Stimulated activated CD4-positive, alpha-beta T cell treated with anti-CD3 and anti-CD28 coated beads, Interleukin-2, amount 100 ng/mL, for 24 hours (primary cell): ENCODE measurements at regions not wholly inside any gene's neighbourhood (a gene's known extent, or its start where the extent isn't known, plus 50 kb on each side); places are given as distances from the start of the nearest gene placed in this dataset.

Experiments
- DNase-seq, 2 donors: peaks; one replicate each; pipeline ENCODE4 v3.0.0-alpha.2; 2020

DNA sequence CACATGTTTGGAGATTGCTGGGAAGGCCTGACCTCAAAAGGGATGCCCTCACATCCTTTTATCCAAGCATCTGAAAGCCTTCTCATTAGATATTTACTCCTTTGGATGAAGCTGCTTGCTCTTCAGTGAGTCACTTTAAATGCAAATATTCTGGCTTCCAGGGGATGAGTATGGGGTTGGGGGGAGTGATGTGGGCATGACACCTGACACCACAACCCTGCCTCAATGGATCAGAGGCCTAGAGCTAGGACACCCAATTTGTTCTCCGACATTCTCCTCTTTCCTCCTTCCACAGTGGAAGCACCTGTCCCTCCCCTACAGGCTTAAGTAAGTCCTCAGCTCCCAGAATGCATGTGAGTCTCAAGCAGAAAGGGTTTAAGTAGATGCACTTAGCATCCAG lies 238.3 kb downstream of the OMA1 start:
- no peak for DNase-seq

GRCh38 chr1:58307431-58307830 lies 239.1 kb downstream of the OMA1 start:
- no peak for DNase-seq

DNA sequence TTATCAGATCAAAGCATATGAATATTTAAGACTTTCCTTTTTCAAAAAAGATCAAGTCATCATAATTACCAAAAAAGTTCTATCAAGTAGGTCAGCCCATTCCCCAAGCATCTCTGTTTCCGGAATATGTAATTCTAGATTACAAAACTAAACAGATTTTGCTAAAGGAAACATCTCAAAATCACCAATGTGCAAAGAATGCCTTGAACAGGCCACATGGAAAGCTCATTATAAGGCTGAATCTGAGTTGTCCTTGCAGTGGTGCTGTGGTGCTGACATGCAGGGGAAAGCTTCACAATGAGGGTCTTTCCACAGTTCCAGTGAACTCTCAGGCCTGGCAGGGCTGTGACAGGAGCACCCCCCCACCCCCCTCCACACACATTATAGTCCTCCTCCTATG lies 240.9 kb downstream of the OMA1 start:
- no peak for DNase-seq

DNA sequence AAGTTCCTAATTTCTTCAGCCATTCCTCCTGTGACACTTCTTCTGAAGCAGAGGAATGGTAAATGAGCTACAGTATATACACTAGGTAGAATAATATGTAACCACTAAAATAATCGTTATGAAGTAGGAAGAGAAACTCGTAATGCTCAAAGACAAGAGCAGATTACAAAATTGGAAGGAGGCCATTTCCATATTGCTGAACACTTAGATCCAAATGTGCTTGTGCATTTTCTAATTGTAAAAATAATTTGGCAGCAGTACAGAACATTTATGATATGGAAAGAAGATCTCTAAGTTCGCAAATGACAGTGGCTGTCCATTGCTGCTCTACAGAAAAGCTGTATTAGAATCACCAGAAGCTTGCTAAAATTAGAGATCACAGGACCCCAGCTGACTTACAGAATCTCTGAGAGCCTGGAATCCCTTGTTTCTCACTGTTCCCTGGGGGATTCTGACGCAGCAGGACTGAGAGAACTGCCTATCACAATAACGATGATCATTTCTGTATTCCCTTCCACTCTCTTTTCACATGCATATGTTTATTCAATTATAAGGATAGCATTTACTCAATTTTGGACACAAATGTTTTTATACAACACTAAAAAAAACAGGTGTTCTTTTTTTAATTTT lies 242.1 kb downstream of the OMA1 start:
- DNase-seq, result no peak

- DNase-seq, result no peak
Observed at GRCh38 chr1:58303841-58304240, 242.7 kb downstream of the OMA1 start.

- no peak for DNase-seq
Observed at GRCh38 chr1:58293388-58293787, 253.1 kb downstream of the OMA1 start.

- DNase-seq, result no peak
Observed at GRCh38 chr1:58290685-58291372, 255.7 kb downstream of the OMA1 start.

DNA sequence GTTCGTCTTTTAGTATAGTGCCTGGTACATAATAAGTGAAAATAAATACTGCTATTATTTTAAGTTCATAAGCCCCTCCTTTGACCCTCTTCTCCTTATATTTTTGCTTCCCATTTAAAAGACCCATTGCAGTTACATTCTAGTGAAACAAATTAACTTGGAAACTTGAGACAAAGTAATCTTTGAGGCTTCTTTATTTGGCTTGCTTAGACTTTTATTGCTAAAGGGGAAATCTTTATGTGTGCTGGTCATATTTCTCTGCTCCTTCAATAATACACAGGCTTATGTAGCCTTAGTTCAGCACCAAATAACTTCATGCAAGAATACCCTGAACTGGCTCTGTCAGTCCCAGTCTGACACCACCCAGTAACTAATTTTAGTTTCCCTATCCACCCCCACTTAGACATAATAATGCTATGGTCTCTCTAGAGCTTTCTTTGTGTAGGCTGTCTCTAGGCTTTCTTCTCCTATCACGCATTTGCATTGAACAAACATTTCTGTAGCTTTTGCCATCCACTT lies 257.8 kb downstream of the OMA1 start:
- DNase-seq, result no peak

DNA sequence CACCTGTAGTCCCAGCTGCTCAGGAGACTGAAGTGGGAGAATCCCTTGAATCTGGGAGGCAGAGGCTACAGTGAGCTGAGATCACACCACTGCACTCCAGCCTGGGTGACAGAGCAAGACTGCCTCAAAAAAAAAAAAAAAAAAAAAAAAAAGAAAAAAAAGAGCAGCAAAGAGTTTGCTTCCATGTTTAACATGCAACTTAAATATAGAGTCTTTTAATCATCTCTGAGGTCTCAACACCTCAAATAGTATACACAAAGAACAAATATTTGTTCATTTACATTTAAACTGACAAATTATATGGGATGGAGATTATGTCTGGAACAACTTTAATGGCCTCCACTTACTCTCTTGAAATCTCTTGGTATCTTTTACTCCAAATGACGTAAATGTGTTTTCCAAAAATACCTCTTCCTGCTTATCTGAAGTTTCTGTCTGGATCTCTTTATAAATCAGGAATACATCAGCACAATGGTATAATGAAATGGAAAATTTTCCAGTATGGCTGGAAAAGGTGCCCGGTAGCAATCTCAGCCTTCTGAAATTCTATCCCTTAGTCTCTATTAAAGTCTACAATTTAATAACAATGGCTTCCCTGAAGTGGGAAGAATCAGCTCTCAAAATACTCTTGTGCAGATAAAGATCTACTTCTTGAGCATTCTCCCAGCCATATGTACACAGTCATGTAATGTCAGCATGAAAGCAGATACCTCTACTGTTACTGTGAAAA lies 258.5 kb downstream of the OMA1 start:
- DNase-seq, result no peak

GRCh38 chr1:58284225-58284510 lies 262.4 kb downstream of the OMA1 start:
- DNase-seq, result no peak

DNA sequence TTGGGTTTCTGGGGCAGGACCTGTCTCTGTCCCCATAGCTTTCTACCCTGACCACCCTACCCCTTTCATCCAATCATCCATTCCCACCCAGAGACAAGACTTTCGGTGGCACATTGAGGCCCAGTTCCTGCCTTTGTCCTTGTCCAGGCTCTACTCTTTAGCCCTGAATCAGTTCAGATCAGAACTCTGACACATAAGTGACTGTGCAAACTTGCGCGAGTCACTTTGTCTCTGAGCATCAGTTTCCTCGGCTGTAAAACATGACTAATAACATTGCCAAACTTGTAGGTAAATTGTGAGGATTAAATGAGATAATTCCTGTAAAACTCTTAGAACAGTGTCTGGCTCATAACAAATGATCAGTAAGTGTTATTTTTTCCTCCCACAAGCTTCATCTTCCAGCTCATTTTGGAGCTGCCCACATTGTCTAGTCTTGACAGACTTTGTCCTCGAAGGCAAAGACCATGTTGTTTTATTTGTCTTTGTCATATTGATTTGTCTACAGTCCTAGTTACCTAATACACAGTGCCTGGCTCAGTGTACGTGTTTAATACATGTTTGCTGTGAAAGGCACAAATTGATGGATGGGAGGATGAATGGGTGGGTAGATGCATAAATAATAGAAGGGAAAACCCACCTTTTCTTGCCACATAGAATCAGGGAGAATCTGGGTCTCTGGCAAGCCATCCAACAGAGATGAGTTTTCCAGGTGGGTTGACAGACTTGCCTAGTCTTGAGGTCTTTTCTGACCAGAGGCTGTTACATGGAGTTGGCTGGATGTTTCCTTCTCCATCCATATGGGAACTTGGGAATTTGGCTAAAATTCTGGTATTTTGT lies 262.9 kb downstream of the OMA1 start:
- no peak for DNase-seq

DNA sequence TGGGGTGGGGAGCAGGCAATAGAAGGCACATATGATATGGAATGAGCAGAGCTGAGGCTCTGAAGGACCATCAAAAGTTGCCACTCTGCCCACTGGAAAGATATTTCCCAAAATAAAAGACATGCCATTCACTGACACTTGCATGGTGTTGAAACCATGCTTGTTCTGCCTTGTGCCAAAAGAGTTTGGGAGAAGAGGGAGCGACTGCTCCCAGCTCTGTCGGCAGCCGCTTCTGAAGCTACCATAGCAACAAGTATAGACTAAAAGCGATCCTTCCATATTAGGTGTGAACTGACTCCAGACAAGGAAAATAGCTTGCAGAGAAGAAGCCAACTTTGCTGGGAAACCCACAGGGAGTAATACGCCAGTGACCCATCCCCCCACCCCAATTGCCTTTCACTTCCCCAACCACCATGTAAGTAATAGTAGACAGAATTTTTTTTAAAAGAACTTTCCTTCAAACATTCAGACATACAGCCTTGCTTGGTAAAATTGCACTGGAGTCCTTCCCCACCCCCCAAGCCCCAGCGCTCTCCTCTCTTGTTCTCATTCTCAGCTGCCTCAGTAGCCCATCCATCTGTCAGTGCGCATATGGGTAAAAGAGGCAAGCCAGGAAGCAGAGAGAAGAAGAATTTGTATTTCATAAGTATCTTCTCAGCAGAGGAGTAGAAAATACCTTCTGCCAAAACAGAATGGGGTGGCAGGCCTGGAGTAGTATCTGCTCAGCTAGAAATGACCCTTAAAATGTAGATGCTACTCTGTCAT lies 263.7 kb downstream of the OMA1 start:
- DNase-seq, result no peak

GRCh38 chr1:58266242-58266641 lies 280.3 kb downstream of the OMA1 start:
- no peak for DNase-seq

- no peak for DNase-seq
Observed at GRCh38 chr1:58264462-58264861, 282.1 kb downstream of the OMA1 start.

DNA sequence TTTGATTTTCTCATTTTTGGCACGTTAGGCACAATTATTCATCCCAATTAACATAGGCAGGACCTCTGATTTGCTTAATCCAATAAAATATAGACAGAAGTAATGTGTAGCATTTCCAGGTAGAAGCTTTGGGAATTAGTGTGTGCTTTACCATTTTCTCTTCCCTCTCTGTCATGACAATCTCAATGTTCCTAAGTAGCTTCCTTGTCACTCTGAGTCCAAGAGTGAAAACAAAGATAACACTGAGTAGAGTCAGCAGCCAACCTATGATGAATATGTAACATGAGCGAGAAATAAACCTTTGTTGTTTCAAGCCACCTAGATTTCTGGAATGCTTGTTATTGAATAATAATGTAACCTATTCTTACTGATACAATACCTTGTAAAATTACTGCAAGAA lies 283.8 kb downstream of the OMA1 start:
- no peak for DNase-seq

GRCh38 chr1:58258082-58258481 lies 288.4 kb downstream of the OMA1 start:
- DNase-seq, result no peak

- DNase-seq, result no peak
Observed at GRCh38 chr1:58257003-58257402, 289.5 kb downstream of the OMA1 start.

- no peak for DNase-seq
Observed at GRCh38 chr1:58256546-58256945, 290.0 kb downstream of the OMA1 start.

DNA sequence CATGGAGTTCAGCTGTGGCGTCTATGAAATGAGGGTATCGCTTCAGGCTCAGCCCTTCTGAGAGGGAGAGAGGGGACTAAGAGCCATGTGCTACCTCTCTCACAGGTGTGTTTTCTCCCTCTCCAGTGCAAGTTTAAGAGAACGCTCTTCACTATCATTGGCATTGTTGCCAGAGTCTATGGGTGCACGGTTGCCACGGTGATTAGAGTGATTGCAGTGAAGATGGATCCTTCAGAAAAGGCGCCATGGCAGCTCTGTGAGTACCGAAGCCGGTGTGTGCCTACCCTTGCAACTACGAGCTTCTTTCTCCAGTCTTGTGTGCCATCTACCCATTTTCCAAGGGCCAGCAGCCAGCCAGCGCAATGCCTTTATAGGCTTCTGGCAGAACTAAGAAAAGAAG lies 290.5 kb downstream of the OMA1 start:
- no peak for DNase-seq

- DNase-seq, result no peak
Observed at GRCh38 chr1:58255192-58255591, 291.3 kb downstream of the OMA1 start.

DNA sequence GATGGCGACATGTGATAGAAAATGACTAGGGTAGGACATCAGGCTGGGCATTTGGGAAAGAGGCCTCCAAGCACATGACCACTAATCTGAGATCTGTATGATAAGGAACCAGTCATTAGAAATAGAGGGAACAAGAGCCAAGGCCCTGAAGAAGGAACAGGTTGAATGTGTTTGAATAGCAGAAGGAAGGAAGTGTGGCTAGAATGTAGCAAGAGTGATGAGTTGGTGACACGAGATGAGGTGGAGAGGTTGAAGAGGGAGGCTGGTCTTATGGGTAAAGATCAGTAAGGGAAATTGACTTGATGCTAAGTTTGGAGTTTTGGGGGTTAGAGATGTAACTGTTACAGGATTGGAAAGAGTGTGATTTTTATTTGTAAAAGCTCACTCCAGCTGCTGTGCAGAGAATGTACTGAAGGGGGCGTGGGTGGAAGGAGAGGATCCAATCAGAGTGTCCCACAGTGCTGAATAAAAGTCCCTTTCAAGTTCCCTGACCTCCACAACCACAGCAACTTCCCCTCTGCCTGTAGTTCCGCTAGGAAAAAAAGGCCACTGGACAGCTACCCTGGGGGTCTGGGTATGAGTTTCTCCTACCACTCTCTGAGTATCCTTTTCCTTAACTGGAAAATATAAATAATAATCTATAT lies 295.0 kb downstream of the OMA1 start:
- DNase-seq, result no peak

DNA sequence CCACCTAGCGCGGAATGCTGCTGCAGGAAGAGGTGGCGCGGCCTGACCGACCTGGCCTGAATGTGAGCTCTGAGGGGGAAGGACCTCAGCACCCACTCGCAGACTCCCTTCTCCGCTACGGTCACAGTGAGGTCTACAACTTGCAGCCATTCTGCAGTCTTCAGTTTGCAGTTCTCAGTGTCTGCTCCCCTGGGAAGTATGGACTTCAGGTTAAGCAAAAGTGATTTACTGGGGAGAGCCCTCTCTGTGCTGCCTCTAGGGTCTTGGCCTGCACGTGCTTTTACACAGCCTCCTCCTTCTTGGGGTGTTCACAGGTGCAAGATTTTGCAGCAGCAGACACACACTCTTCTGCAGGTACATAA lies 296.0 kb downstream of the OMA1 start:
- no peak for DNase-seq
